NT2/D1 (cell line): ENCODE measurements at regions not wholly inside any gene's neighbourhood (a gene's known extent, or its start where the extent isn't known, plus 50 kb on each side); places are given as distances from the start of the nearest gene placed in this dataset.

Experiments used
- DNase-seq: peaks from one replicate; pipeline ENCODE4 v3.0.0-alpha.2; 2011; ENCODE audit warnings: low read depth, low spot score
- H3K27me3 ChIP-seq: 2 replicates; pipeline ENCODE4 v1.6.0; 2011; ENCODE audit warnings: mild to moderate bottlenecking; ENCODE audit not compliant: insufficient read length, insufficient read depth
- H3K36me3 ChIP-seq: 2 replicates; pipeline ENCODE4 v1.6.1; 2011; ENCODE audit warnings: mild to moderate bottlenecking, low read length, mixed read lengths; ENCODE audit not compliant: insufficient read depth, insufficient read length
- H3K4me1 ChIP-seq: 2 replicates; pipeline ENCODE4 v1.5.1; 2011; ENCODE audit not compliant: insufficient read depth, insufficient read length
- H3K4me3 ChIP-seq: 2 replicates; pipeline ENCODE4 v1.5.1; 2011; ENCODE audit warnings: low read depth; ENCODE audit not compliant: insufficient read length
- H3K9ac ChIP-seq: 2 replicates; pipeline ENCODE4 v1.6.0; 2011; ENCODE audit warnings: low read depth; ENCODE audit not compliant: insufficient read length
- H3K9me3 ChIP-seq: 2 replicates; pipeline ENCODE4 v1.5.1; 2011; ENCODE audit warnings: mild to moderate bottlenecking, low read length; ENCODE audit not compliant: insufficient read depth
- SUZ12 ChIP-seq: IDR thresholded peaks from 2 replicates; pipeline ENCODE4 v1.6.1; 2011; ENCODE audit not compliant: insufficient read length, insufficient read depth; ENCODE audit errors: extremely low read depth
- YY1 ChIP-seq: IDR thresholded peaks from 2 replicates; pipeline ENCODE4 v1.6.1; 2011; ENCODE audit not compliant: insufficient read length, insufficient read depth
- ZNF274 ChIP-seq: IDR thresholded peaks from 2 replicates; pipeline ENCODE4 v1.6.1; 2011; ENCODE audit warnings: mild to moderate bottlenecking, low read depth, low read length

GRCh38 chr20:12433724-12434123, 516.0 kb downstream of the BTBD3 start:
- H3K9ac ChIP-seq, result no peak overlapping the region

GRCh38 chr20:12434672-12435071, 517.0 kb downstream of the BTBD3 start:
- no peak overlapping the region for H3K9ac ChIP-seq
- H3K36me3 ChIP-seq, result no peaks in the 10 kb centered on the region
- no peaks in the 10 kb centered on the region for H3K4me1 ChIP-seq
- no peak for TF ChIP-seq ZNF274
- no peak for TF ChIP-seq SUZ12
- no peak for TF ChIP-seq YY1
- H3K27me3 ChIP-seq, result no peaks in the 10 kb centered on the region
- no peak for DNase-seq
- H3K9me3 ChIP-seq, result no peaks in the 10 kb centered on the region
- no peak overlapping the region for H3K4me3 ChIP-seq

More at GRCh38 chr20:12433724-12434123, 516.0 kb downstream of the BTBD3 start:
- no peaks in the 10 kb centered on the region for H3K27me3 ChIP-seq
- TF ChIP-seq ZNF274 (no peak), YY1 (no peak), SUZ12 (no peak)
- H3K4me3 ChIP-seq, result no peak overlapping the region
- no peak for DNase-seq
- H3K9me3 ChIP-seq, result no peaks in the 10 kb centered on the region
- H3K36me3 ChIP-seq, result no peaks in the 10 kb centered on the region
- no peaks in the 10 kb centered on the region for H3K4me1 ChIP-seq

- DNase-seq, result no peak
- Histone ChIP-seq H3K9ac (no peak overlapping the region), H3K36me3 (no peaks in the 10 kb centered on the region), H3K27me3 (no peaks in the 10 kb centered on the region), H3K4me1 (no peaks in the 10 kb centered on the region), H3K4me3 (no peak overlapping the region), H3K9me3 (no peaks in the 10 kb centered on the region)
- TF ChIP-seq SUZ12 (no peak), YY1 (no peak), ZNF274 (no peak)
These were observed 517.6 kb downstream of the BTBD3 start for GRCh38 chr20:12435268-12435667.

- DNase-seq, result no peak
- Histone ChIP-seq H3K4me3 (no peak overlapping the region), H3K9me3 (peaks cover 21% of the 10 kb centered on the region; the same call in 1 of the 2 replicates), H3K36me3 (no peaks in the 10 kb centered on the region), H3K9ac (no peak overlapping the region), H3K4me1 (no peaks in the 10 kb centered on the region), H3K27me3 (no peaks in the 10 kb centered on the region)
- TF ChIP-seq ZNF274 (no peak), SUZ12 (no peak), YY1 (no peak)
These were observed 536.0 kb downstream of the BTBD3 start for GRCh38 chr20:12453711-12454110.

- no peaks in the 10 kb centered on the region for H3K4me1 ChIP-seq
- TF ChIP-seq ZNF274, result no peak
- no peak for TF ChIP-seq SUZ12
- TF ChIP-seq YY1, result no peak
- H3K9ac ChIP-seq, result no peak overlapping the region
- no peaks in the 10 kb centered on the region for H3K27me3 ChIP-seq
- DNase-seq, result no peak
- H3K36me3 ChIP-seq, result no peaks in the 10 kb centered on the region
- H3K4me3 ChIP-seq, result no peak overlapping the region
- peaks cover 15% of the 10 kb centered on the region; the same call in 1 of the 2 replicates for H3K9me3 ChIP-seq
These were observed 537.5 kb downstream of the BTBD3 start for GRCh38 chr20:12455148-12455547.

- H3K9me3 ChIP-seq, result no peaks in the 10 kb centered on the region
- no peaks in the 10 kb centered on the region for H3K4me1 ChIP-seq
- H3K36me3 ChIP-seq, result no peaks in the 10 kb centered on the region
- H3K27me3 ChIP-seq, result no peaks in the 10 kb centered on the region
- DNase-seq, result no peak
- no peak overlapping the region for H3K9ac ChIP-seq
- no peak for TF ChIP-seq YY1
- TF ChIP-seq SUZ12, result no peak
- no peak for TF ChIP-seq ZNF274
- H3K4me3 ChIP-seq, result no peak overlapping the region
These were observed 540.5 kb downstream of the BTBD3 start for GRCh38 chr20:12458241-12458640.

GRCh38 chr20:12464036-12464435, 544.7 kb upstream of the SPTLC3 start:
- H3K4me1 ChIP-seq, result no peaks in the 10 kb centered on the region
- DNase-seq, result no peak
- TF ChIP-seq ZNF274 (no peak), YY1 (no peak), SUZ12 (no peak)
- H3K4me3 ChIP-seq, result no peak overlapping the region
- H3K9ac ChIP-seq, result no peak overlapping the region
- H3K36me3 ChIP-seq, result no peaks in the 10 kb centered on the region
- H3K9me3 ChIP-seq, result no peaks in the 10 kb centered on the region
- H3K27me3 ChIP-seq, result no peaks in the 10 kb centered on the region
